HepG2 (cell line): ENCODE measurements at regions not wholly inside any gene's neighbourhood (a gene's known extent, or its start where the extent isn't known, plus 50 kb on each side); places are given as distances from the start of the nearest gene placed in this dataset.
A peak's percentile ranks its signal among the peaks of the same experiment; 100 is the strongest.

Source experiments
- ATM ChIP-seq: fragments of 450-650 bp; IDR thresholded peaks from 2 replicates; pipeline ENCODE4 v1.7.1; 2017; ENCODE audit warnings: mild to moderate bottlenecking, borderline replicate concordance
- E2F5 ChIP-seq: sonication (generic); formaldehyde crosslinking; conservative IDR thresholded peaks from 2 replicates; pipeline ENCODE4 v1.4.0; 2020; ENCODE audit warnings: missing genetic modification reagents
- MAFK ChIP-seq, 2 experiments: IDR thresholded peaks in 1 of 2; conservative IDR thresholded peaks in 1 of 2; 2 replicates each; pipeline ENCODE4 v1.6.1; 2011; ENCODE audit warnings: improper control_type of control experiment in 2 of 2, low read length in 2 of 2
- NFIB ChIP-seq: sonication (generic); formaldehyde crosslinking; IDR thresholded peaks from 2 replicates; pipeline ENCODE4 v1.9.0; 2021; ENCODE audit warnings: missing genetic modification reagents, mild to moderate bottlenecking, borderline replicate concordance
- PRDM4 ChIP-seq: sonication (generic); formaldehyde crosslinking; IDR thresholded peaks from 2 replicates; pipeline ENCODE4 v1.9.0; 2021; ENCODE audit warnings: missing genetic modification reagents, borderline replicate concordance
- RFXAP ChIP-seq: sonication (generic); formaldehyde crosslinking; IDR thresholded peaks from 2 replicates; pipeline ENCODE4 v1.4.0; 2020; ENCODE audit warnings: missing genetic modification reagents, borderline replicate concordance
- SAFB2 ChIP-seq: sonication (generic); formaldehyde crosslinking; IDR thresholded peaks from 2 replicates; pipeline ENCODE4 v1.5.1; 2020; ENCODE audit warnings: missing genetic modification reagents, low read depth, mild to moderate bottlenecking, borderline replicate concordance
- SP5 ChIP-seq: IDR thresholded peaks from 2 replicates; pipeline ENCODE4 v1.6.1; 2016; ENCODE audit warnings: low read depth, borderline replicate concordance
- STAG1 ChIP-seq: sonication (generic); formaldehyde crosslinking; IDR thresholded peaks from 2 replicates; pipeline ENCODE4 v1.4.0; 2020; ENCODE audit warnings: missing genetic modification reagents
- ZBTB34 ChIP-seq: sonication (generic); formaldehyde crosslinking; IDR thresholded peaks from 2 replicates; pipeline ENCODE4 v1.8.0; 2022; ENCODE audit warnings: mild to moderate bottlenecking, missing genetic modification reagents
- ZNF414 ChIP-seq: sonication (generic); formaldehyde crosslinking; IDR thresholded peaks from 2 replicates; pipeline ENCODE4 v1.5.0; 2020; ENCODE audit warnings: missing genetic modification reagents
- ZNF616 ChIP-seq: sonication (generic); formaldehyde crosslinking; IDR thresholded peaks from 2 replicates; pipeline ENCODE4 v1.5.0; 2020; ENCODE audit warnings: low read depth, mild to moderate bottlenecking, missing genetic modification reagents
- ZNF629 ChIP-seq: sonication (generic); formaldehyde crosslinking; conservative IDR thresholded peaks from 2 replicates; pipeline ENCODE4 v1.5.0; 2020; ENCODE audit warnings: missing genetic modification reagents
- ZNF652 ChIP-seq: IDR thresholded peaks from 2 replicates; pipeline ENCODE4 v1.6.1; 2016; ENCODE audit warnings: low read depth, borderline replicate concordance
- ZNF691 ChIP-seq: sonication (generic); formaldehyde crosslinking; IDR thresholded peaks from 2 replicates; pipeline ENCODE4 v1.4.0; 2020; ENCODE audit warnings: missing genetic modification reagents, low read depth, mild to moderate bottlenecking, borderline replicate concordance
- ZNF713 ChIP-seq: sonication (generic); formaldehyde crosslinking; IDR thresholded peaks from 2 replicates; pipeline ENCODE4 v1.4.0; 2020; ENCODE audit warnings: mild to moderate bottlenecking, missing genetic modification reagents

- TF ChIP-seq PRDM4 (CRISPR knock-in tag) (no peak), ZNF629 (no peak), NFIB (CRISPR knock-in tag) (no peak), ZNF652 (CRISPR knock-in tag) (peak; percentile 50; the same call in 1 of the 2 replicates), STAG1 (CRISPR knock-in tag) (peak; percentile 57), MAFK (conservative IDR thresholded peaks at IDR 0.05 in 1 of 2, IDR thresholded peaks at IDR 0.05 in 1 of 2; ENCODE audit: low read length in 2 of 2) (no peak), ATM (no peak), E2F5 (CRISPR knock-in tag) (no peak), ZNF616 (no peak), ZNF414 (CRISPR knock-in tag) (no peak), RFXAP (CRISPR knock-in tag) (no peak), ZNF691 (CRISPR knock-in tag) (0 out of 2 replicates have a peak, but pooled peaks have one; percentile 58), ZBTB34 (CRISPR knock-in tag) (no peak), SP5 (CRISPR knock-in tag) (no peak), ZNF713 (CRISPR knock-in tag) (no peak), SAFB2 (CRISPR knock-in tag) (no peak)
Observed at GRCh38 chr20:24100370-24101011, 111.9 kb upstream of the GGTLC1 start (continued).
